H1 (cell line): ENCODE measurements at regions not wholly inside any gene's neighbourhood (a gene's known extent, or its start where the extent isn't known, plus 50 kb on each side); places are given as distances from the start of the nearest gene placed in this dataset.

ENCODE experiments used
- SIRT6 ChIP-seq: IDR thresholded peaks from one replicate; pipeline ENCODE4 v1.7.1; 2012; ENCODE audit warnings: low read length, inconsistent platforms

GRCh38 chr10:71090801-71091200 lies 121.6 kb upstream of the UNC5B start (continued):
- TF ChIP-seq SIRT6 = no peak
- TF ChIP-seq, all 59 proteins: peak for 0
